A673 (cell line): ENCODE measurements at regions not wholly inside any gene's neighbourhood (a gene's known extent, or its start where the extent isn't known, plus 50 kb on each side); places are given as distances from the start of the nearest gene placed in this dataset.

Experiments
- CTCF ChIP-seq: fragments of 300-800, 200-600 bp; sonication (generic); conservative IDR thresholded peaks from 2 replicates; pipeline ENCODE4 v1.5.1; 2017; ENCODE audit warnings: low read depth, mild to moderate bottlenecking, antibody characterized with exemption, low read length, moderate library complexity, mixed read lengths
- EZH2 ChIP-seq: fragments of 200-600 bp; sonication (generic); IDR thresholded peaks from 2 replicates; pipeline ENCODE4 v1.6.1; 2017; ENCODE audit warnings: borderline replicate concordance, low read depth, mild to moderate bottlenecking, mixed read lengths, antibody characterized with exemption, low read length; ENCODE audit not compliant: poor library complexity, severe bottlenecking

- no peak for TF ChIP-seq EZH2
- TF ChIP-seq CTCF: no peak
Observed at GRCh38 chr1:47674189-47674588, 236.3 kb downstream of the FOXD2 start.
